ENCODE measurements at regions not wholly inside any gene's neighbourhood (a gene's known extent, or its start where the extent isn't known, plus 50 kb on each side); places are given as distances from the start of the nearest gene placed in this dataset.

DNA sequence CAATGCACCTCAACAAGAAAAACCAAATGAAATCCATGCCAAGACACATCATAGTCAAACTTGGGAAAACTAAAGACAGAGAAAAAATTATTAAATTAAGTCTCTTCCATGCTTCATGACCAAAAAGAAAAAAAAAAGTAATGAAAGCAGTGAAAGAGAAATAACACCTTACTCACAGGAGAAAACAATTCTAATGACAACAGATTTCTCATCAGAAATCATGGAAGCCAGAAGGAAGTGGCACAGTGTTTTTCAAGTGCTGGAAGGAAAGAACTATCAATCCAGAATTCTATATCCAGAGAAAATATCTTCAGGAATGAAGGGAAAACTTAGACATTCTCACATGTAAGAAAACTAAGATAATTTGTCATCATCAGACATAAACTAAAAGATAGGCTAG lies 71.1 kb upstream of the NUDT4 start:
- TF ChIP-seq, protein P1, sequence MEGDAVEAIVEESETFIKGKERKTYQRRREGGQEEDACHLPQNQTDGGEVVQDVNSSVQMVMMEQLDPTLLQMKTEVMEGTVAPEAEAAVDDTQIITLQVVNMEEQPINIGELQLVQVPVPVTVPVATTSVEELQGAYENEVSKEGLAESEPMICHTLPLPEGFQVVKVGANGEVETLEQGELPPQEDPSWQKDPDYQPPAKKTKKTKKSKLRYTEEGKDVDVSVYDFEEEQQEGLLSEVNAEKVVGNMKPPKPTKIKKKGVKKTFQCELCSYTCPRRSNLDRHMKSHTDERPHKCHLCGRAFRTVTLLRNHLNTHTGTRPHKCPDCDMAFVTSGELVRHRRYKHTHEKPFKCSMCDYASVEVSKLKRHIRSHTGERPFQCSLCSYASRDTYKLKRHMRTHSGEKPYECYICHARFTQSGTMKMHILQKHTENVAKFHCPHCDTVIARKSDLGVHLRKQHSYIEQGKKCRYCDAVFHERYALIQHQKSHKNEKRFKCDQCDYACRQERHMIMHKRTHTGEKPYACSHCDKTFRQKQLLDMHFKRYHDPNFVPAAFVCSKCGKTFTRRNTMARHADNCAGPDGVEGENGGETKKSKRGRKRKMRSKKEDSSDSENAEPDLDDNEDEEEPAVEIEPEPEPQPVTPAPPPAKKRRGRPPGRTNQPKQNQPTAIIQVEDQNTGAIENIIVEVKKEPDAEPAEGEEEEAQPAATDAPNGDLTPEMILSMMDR (IDR thresholded peaks at IDR 0.05), result no peak
- no peak for TF ChIP-seq POLR2A (IDR thresholded peaks at IDR 0.05)
